ENCODE measurements at regions not wholly inside any gene's neighbourhood (a gene's known extent, or its start where the extent isn't known, plus 50 kb on each side); places are given as distances from the start of the nearest gene placed in this dataset.

GRCh38 chr20:52289956-52290565 is 98.5 kb upstream of the ZFP64 start:
- Histone ChIP-seq H3K27ac (ENCODE audit: low read depth, low read length) (no peak overlapping the region), H3K4me3 (replicated peaks in 1 of 2; ENCODE audit: low read depth in 1 of 2, low read length in 2 of 2) (no peak overlapping the region), H2AFZ (ENCODE audit: low read depth, low read length, poor library complexity, severe bottlenecking) (no peak overlapping the region), H3K9me3 (ENCODE audit: control insufficient read depth in 1 of 2, insufficient read depth in 1 of 2, low read depth in 1 of 2, low read length in 2 of 2) (no peaks in the 10 kb centered on the region), H3K9me2 (ENCODE audit: insufficient read depth) (no peaks in the 10 kb centered on the region), H3K36me3 (ENCODE audit: control insufficient read depth in 1 of 2, insufficient read depth in 2 of 2, low read length in 2 of 2) (no peaks in the 10 kb centered on the region), H4K20me1 (ENCODE audit: insufficient read depth) (no peaks in the 10 kb centered on the region), H3K27me3 (ENCODE audit: insufficient read depth, low read length) (peaks cover 14% of the 10 kb centered on the region; the same call in 1 of the 2 replicates), H3K4me2 (ENCODE audit: low read length) (no peak overlapping the region), H3K4me1 (ENCODE audit: control insufficient read depth in 1 of 2, insufficient read depth in 2 of 2, low read length in 2 of 2) (no peaks in the 10 kb centered on the region), H3K9ac (ENCODE audit: low read length) (no peak overlapping the region), H3K79me2 (ENCODE audit: insufficient read depth, low read length) (no peaks in the 10 kb centered on the region)
- DNase-seq (ENCODE audit: low read depth, low spot score) (no peak), ATAC-seq (no peak)
- ChIA-PET RAD21 (ENCODE audit: low non-redundant PET in 1 of 2, low total read pairs in 2 of 2, uncharacterized antibody in 2 of 2, unreplicated experiment in 2 of 2) (no interaction called here), POLR2A (no interaction called here), CTCF (no interaction called here)
- BruUV-seq (replicated peaks) = no TSS peak
- TF ChIP-seq CEBPB (IDR thresholded peaks at IDR 0.05; ENCODE audit: low read depth) (no peak), SIN3A (IDR thresholded peaks at IDR 0.05; ENCODE audit: low read depth) (no peak), EZH2 (IDR thresholded peaks at IDR 0.05) (no peak), POLR2AphosphoS5 (IDR thresholded peaks at IDR 0.05; ENCODE audit: low read depth, low read length) (no peak), YY1 (IDR thresholded peaks at IDR 0.05; ENCODE audit: extremely low read depth, insufficient replicate concordance, low read depth, low read length) (no peak), ELF1 (IDR thresholded peaks at IDR 0.05; ENCODE audit: borderline replicate concordance, low read depth) (no peak), EZH2phosphoT487 (IDR thresholded peaks at IDR 0.05; ENCODE audit: borderline replicate concordance) (no peak), CTCF (IDR thresholded peaks at IDR 0.05 in 2 of 3, conservative IDR thresholded peaks at IDR 0.05 in 1 of 3; ENCODE audit: borderline replicate concordance in 1 of 3, insufficient read depth in 1 of 3, low read depth in 2 of 3, low read length in 2 of 3) (no peak), ZBTB33 (IDR thresholded peaks at IDR 0.05; ENCODE audit: extremely low read depth, insufficient replicate concordance, low read length) (no peak), EGR1 (IDR thresholded peaks at IDR 0.05; ENCODE audit: low read depth) (no peak), ZFX (IDR thresholded peaks at IDR 0.05) (no peak), SRF (IDR thresholded peaks at IDR 0.05; ENCODE audit: low read depth) (no peak), ATF3 (IDR thresholded peaks at IDR 0.05) (no peak)
- intact Hi-C loops (cut with micrococcal nuclease) = no loop called here

Measured in HCT116 (cell line).